OCI-LY1 (cell line): ENCODE measurements at regions not wholly inside any gene's neighbourhood (a gene's known extent, or its start where the extent isn't known, plus 50 kb on each side); places are given as distances from the start of the nearest gene placed in this dataset.

Experiments used
- H2AFZ ChIP-seq: fragments of 200-600 bp; sonication (generic), shearing (Covaris generic); 2 replicates; pipeline ENCODE4 v1.6.0; 2014; ENCODE audit warnings: antibody characterized with exemption, mild to moderate bottlenecking, low read length
- H3F3A ChIP-seq: fragments of 200-600 bp; sonication (generic), shearing (Covaris generic); 2 replicates; pipeline ENCODE4 v1.6.0; 2014; ENCODE audit warnings: mild to moderate bottlenecking, antibody characterized with exemption, low read length, moderate library complexity; ENCODE audit not compliant: insufficient read depth
- H3K27ac ChIP-seq: fragments of 200-600 bp; sonication (generic); 2 replicates; pipeline ENCODE4 v1.5.1; 2014; ENCODE audit warnings: low read length, mixed run types, mild to moderate bottlenecking, low read depth; ENCODE audit not compliant: poor library complexity, severe bottlenecking
- H3K27me3 ChIP-seq: fragments of 200-600 bp; sonication (generic); 2 replicates; pipeline ENCODE4 v1.6.0; 2014; ENCODE audit warnings: antibody characterized with exemption, mild to moderate bottlenecking, low read length, moderate library complexity; ENCODE audit not compliant: insufficient read depth
- H3K36me3 ChIP-seq: fragments of 200-600 bp; sonication (generic); 2 replicates; pipeline ENCODE4 v1.6.1; 2014; ENCODE audit warnings: mild to moderate bottlenecking, antibody characterized with exemption, low read length, moderate library complexity, mixed read lengths; ENCODE audit not compliant: insufficient read depth
- H3K4me1 ChIP-seq: fragments of 200-600 bp; sonication (generic); 2 replicates; pipeline ENCODE4 v1.5.1; 2014; ENCODE audit warnings: mild to moderate bottlenecking, low read length, moderate library complexity; ENCODE audit not compliant: insufficient read depth, severe bottlenecking
- H3K4me2 ChIP-seq: fragments of 200-600 bp; sonication (generic), shearing (Covaris generic); 2 replicates; pipeline ENCODE4 v1.6.1; 2014; ENCODE audit warnings: low read length
- H3K4me3 ChIP-seq: fragments of 200-600 bp; sonication (generic); 2 replicates; pipeline ENCODE4 v1.5.1; 2014; ENCODE audit warnings: low read length, low read depth, mild to moderate bottlenecking, mixed read lengths; ENCODE audit not compliant: poor library complexity, severe bottlenecking
- H3K79me2 ChIP-seq: fragments of 200-600 bp; shearing (Covaris generic); 2 replicates; pipeline ENCODE4 v1.6.1; 2016; ENCODE audit warnings: mixed run types, low read length, mixed read lengths; ENCODE audit not compliant: insufficient read depth
- H3K9ac ChIP-seq: fragments of 200-600 bp; sonication (generic), shearing (Covaris generic); 2 replicates; pipeline ENCODE4 v1.6.1; 2014; ENCODE audit warnings: mild to moderate bottlenecking, low read length, mixed read lengths
- H3K9me2 ChIP-seq: fragments of 200-600 bp; sonication (generic), shearing (Covaris generic); 2 replicates; pipeline ENCODE4 v1.6.1; 2014; ENCODE audit warnings: low read depth, mild to moderate bottlenecking, low read length, mixed read lengths
- H3K9me3 ChIP-seq: fragments of 200-600 bp; shearing (Covaris generic); 2 replicates; pipeline ENCODE4 v1.6.1; 2014; ENCODE audit warnings: low read length, mixed read lengths
- H4K20me1 ChIP-seq: fragments of 200-600 bp; sonication (generic), shearing (Covaris generic); 2 replicates; pipeline ENCODE4 v1.6.0; 2016; ENCODE audit warnings: mild to moderate bottlenecking, low read length; ENCODE audit not compliant: insufficient read depth
- EZH2 ChIP-seq: fragments of 200-600 bp; sonication (generic), shearing (Covaris generic); IDR thresholded peaks from 2 replicates; pipeline ENCODE4 v1.8.0; 2017; ENCODE audit warnings: borderline replicate concordance, mixed run types, mild to moderate bottlenecking, antibody characterized with exemption, low read length, moderate library complexity, mixed read lengths
- TF ChIP-seq, protein P1 (sequence below): fragments of 200-600 bp; sonication (generic), shearing (Covaris generic); IDR thresholded peaks from 2 replicates; pipeline ENCODE4 v1.5.1; 2017; ENCODE audit warnings: mild to moderate bottlenecking, antibody characterized with exemption, low read length, moderate library complexity, mixed read lengths

DNA sequence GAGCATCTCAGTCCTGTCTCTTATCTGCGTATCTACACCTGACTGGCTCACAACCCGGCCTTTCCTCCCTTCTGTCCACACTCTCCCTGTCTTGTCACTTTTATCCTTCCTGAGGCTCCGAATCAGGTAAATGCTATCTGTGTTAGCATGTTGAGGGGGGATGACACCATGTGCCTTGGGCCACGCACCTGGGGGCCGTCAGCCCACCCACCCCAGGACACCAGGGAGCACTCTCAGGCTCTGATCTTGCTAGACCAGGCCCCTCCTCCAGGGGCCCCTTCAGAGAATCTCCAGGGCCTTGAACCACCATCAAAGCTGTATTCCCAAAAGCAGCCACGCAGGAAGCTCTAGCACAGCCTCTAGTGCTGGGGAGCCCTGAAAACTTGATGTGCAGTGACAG, 278.7 kb upstream of the SHH start:
- Histone ChIP-seq H3K27me3 (peaks cover 5% of the 10 kb centered on the region; the same call in 1 of the 2 replicates), H3K4me2 (no peak overlapping the region), H3K27ac (no peak overlapping the region), H3K9me2 (no peaks in the 10 kb centered on the region), H3K4me3 (no peak overlapping the region), H3K9me3 (no peaks in the 10 kb centered on the region), H3K9ac (no peak overlapping the region), H3K4me1 (no peaks in the 10 kb centered on the region), H3K36me3 (no peaks in the 10 kb centered on the region), H3K79me2 (no peaks in the 10 kb centered on the region), H4K20me1 (no peaks in the 10 kb centered on the region), H3F3A (no peaks in the 10 kb centered on the region), H2AFZ (no peak overlapping the region)
- TF ChIP-seq EZH2 = no peak
- TF ChIP-seq, protein P1, sequence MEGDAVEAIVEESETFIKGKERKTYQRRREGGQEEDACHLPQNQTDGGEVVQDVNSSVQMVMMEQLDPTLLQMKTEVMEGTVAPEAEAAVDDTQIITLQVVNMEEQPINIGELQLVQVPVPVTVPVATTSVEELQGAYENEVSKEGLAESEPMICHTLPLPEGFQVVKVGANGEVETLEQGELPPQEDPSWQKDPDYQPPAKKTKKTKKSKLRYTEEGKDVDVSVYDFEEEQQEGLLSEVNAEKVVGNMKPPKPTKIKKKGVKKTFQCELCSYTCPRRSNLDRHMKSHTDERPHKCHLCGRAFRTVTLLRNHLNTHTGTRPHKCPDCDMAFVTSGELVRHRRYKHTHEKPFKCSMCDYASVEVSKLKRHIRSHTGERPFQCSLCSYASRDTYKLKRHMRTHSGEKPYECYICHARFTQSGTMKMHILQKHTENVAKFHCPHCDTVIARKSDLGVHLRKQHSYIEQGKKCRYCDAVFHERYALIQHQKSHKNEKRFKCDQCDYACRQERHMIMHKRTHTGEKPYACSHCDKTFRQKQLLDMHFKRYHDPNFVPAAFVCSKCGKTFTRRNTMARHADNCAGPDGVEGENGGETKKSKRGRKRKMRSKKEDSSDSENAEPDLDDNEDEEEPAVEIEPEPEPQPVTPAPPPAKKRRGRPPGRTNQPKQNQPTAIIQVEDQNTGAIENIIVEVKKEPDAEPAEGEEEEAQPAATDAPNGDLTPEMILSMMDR = no peak

DNA sequence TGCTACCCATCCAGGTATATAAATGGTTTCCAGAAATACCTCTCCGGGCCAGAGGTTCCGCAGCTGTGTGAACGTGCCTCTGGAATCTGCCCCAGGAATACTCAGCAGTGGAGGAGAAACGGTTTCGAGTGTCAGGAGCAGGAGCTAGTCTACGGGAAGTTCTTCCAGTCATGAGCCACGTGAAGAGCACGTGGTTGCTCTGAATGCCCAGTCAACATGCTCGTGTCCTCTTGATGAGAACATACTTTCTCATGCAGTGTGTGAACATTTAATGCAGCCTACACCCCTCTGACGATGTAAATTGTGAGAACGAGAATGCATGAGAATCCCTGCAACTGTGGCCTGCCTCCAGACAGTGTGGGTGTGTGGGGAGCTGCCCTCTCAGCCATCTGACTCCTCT, 277.0 kb upstream of the SHH start:
- H3K79me2 ChIP-seq = no peaks in the 10 kb centered on the region
- H2AFZ ChIP-seq = no peak overlapping the region
- H3K27me3 ChIP-seq = peaks cover 5% of the 10 kb centered on the region; the same call in 1 of the 2 replicates
- H3K9ac ChIP-seq = no peak overlapping the region
- TF ChIP-seq EZH2 = no peak
- TF ChIP-seq, protein P1 = no peak
- H4K20me1 ChIP-seq = no peaks in the 10 kb centered on the region
- no peak overlapping the region for H3K4me3 ChIP-seq
- H3K9me2 ChIP-seq = no peaks in the 10 kb centered on the region
- no peak overlapping the region for H3K27ac ChIP-seq
- H3F3A ChIP-seq = no peaks in the 10 kb centered on the region
- no peaks in the 10 kb centered on the region for H3K36me3 ChIP-seq
- no peaks in the 10 kb centered on the region for H3K4me1 ChIP-seq
- no peaks in the 10 kb centered on the region for H3K9me3 ChIP-seq
- H3K4me2 ChIP-seq = no peak overlapping the region

DNA sequence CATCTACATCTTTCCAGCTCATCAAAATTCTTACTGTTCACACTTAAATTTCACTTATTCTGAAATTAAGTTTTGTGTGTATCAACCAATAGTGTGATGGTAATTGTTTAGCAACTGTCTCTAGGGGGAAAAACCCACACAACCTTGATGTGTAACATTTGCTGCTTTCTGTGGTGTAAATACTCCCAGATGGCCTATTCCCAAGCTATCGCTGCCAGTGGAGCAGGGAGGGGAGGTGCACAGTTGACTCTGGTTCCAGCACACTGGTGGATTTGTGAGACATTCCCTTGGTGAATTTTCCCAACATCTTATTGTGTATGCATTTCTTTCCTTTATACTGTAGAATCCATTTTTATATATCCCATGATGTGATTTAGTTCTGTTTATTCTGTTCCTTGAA, 275.9 kb upstream of the SHH start:
- no peaks in the 10 kb centered on the region for H4K20me1 ChIP-seq
- no peaks in the 10 kb centered on the region for H3K9me2 ChIP-seq
- no peaks in the 10 kb centered on the region for H3K36me3 ChIP-seq
- H3K79me2 ChIP-seq = no peaks in the 10 kb centered on the region
- H3F3A ChIP-seq = no peaks in the 10 kb centered on the region
- no peak overlapping the region for H3K9ac ChIP-seq
- H3K4me1 ChIP-seq = no peaks in the 10 kb centered on the region
- H3K27ac ChIP-seq = no peak overlapping the region
- no peak for TF ChIP-seq EZH2
- TF ChIP-seq, protein P1 = no peak
- no peak overlapping the region for H2AFZ ChIP-seq
- peaks cover 5% of the 10 kb centered on the region; the same call in 1 of the 2 replicates for H3K27me3 ChIP-seq
- no peaks in the 10 kb centered on the region for H3K9me3 ChIP-seq
- no peak overlapping the region for H3K4me2 ChIP-seq
- H3K4me3 ChIP-seq = no peak overlapping the region
